ENCODE measurements at regions not wholly inside any gene's neighbourhood (a gene's known extent, or its start where the extent isn't known, plus 50 kb on each side); places are given as distances from the start of the nearest gene placed in this dataset.

DNA sequence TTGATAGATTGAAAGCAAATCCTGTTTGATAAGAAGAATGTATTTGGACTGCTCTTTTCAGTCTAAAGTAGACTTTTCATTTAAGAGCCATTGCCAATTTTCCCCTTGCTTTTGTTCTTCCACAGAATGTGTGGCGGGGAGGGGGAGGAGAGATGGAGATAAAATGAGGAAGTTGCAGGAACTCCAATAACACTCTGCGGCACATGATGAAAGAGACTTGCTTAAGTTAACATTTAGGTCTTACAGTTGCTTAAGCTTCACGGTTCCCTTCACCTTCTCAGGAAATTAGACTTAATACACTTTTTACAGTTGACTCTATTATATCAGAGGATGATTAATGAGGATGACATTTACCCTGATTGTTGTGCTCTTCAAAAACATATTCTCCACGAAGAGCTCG is 537.3 kb downstream of the TMTC2 start:
- H3K9ac ChIP-seq (ENCODE audit: low read depth in 1 of 3, low read length in 3 of 3): no peak overlapping the region
- H3K9me3 ChIP-seq (ENCODE audit: control insufficient read depth in 3 of 3, low read length in 3 of 3): no peaks in the 10 kb centered on the region
- no peaks in the 10 kb centered on the region for H3K36me3 ChIP-seq (ENCODE audit: control insufficient read depth in 3 of 3, insufficient read depth in 3 of 3, low read length in 3 of 3)
- no peaks in the 10 kb centered on the region for H3K4me1 ChIP-seq (ENCODE audit: control insufficient read depth in 3 of 3, insufficient read depth in 3 of 3, low read length in 3 of 3)
- H3K27me3 ChIP-seq (ENCODE audit: control insufficient read depth in 3 of 3, insufficient read depth in 3 of 3, low read length in 3 of 3): no peaks in the 10 kb centered on the region
- no peak overlapping the region for H3K4me3 ChIP-seq (ENCODE audit: low read length in 3 of 3)
- H3K27ac ChIP-seq (ENCODE audit: low read depth, low read length): no peak overlapping the region

DNA sequence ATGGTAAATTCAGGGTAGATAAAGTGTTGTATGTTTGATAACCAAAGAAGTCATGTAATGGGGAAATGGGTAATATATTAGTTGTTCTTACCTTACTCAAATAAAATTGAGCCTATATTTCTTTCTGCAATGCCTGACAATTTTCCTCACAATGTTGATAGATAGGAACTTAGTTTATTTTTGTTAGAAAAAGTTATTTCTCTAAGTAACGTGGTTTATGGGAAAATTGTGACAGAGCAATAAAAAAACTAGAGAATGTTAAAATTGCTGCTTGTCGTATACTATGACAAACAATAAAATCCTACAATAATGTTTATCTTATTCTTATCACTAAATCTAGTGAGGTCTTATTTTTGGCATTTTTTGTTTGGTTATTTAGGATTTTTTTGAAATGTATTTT is 534.1 kb downstream of the TMTC2 start:
- Histone ChIP-seq H3K36me3 (ENCODE audit: control insufficient read depth in 3 of 3, insufficient read depth in 3 of 3, low read length in 3 of 3) (no peaks in the 10 kb centered on the region), H3K4me1 (ENCODE audit: control insufficient read depth in 3 of 3, insufficient read depth in 3 of 3, low read length in 3 of 3) (no peaks in the 10 kb centered on the region), H3K9me3 (ENCODE audit: control insufficient read depth in 3 of 3, low read length in 3 of 3) (no peaks in the 10 kb centered on the region), H3K9ac (ENCODE audit: low read depth in 1 of 3, low read length in 3 of 3) (no peak overlapping the region), H3K27me3 (ENCODE audit: control insufficient read depth in 3 of 3, insufficient read depth in 3 of 3, low read length in 3 of 3) (no peaks in the 10 kb centered on the region), H3K27ac (ENCODE audit: low read depth, low read length) (no peak overlapping the region), H3K4me3 (ENCODE audit: low read length in 3 of 3) (no peak overlapping the region)

DNA sequence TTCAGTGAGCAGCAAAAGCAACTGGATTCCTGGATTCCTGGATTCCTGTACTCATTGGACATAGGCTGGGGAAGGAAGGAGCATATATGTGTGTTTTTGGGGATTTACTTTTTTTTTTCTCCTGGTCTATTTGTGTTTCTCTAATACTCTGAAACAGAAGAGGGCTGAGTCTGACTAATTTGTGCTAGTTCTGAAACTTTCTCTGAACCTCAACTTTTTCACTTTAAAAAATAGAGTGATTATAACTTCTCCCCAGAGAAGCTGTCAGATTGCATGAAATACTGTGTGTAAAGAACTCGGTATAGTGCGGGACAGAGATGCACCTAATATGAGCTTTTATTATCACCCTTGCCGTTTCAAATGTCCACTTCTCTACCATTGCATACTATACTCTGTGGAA is 529.5 kb downstream of the TMTC2 start:
- Histone ChIP-seq H3K27ac (ENCODE audit: low read depth, low read length) (no peak overlapping the region), H3K27me3 (ENCODE audit: control insufficient read depth in 3 of 3, insufficient read depth in 3 of 3, low read length in 3 of 3) (no peaks in the 10 kb centered on the region), H3K4me3 (ENCODE audit: low read length in 3 of 3) (no peak overlapping the region), H3K9ac (ENCODE audit: low read depth in 1 of 3, low read length in 3 of 3) (no peak overlapping the region), H3K36me3 (ENCODE audit: control insufficient read depth in 3 of 3, insufficient read depth in 3 of 3, low read length in 3 of 3) (no peaks in the 10 kb centered on the region), H3K4me1 (ENCODE audit: control insufficient read depth in 3 of 3, insufficient read depth in 3 of 3, low read length in 3 of 3) (no peaks in the 10 kb centered on the region), H3K9me3 (ENCODE audit: control insufficient read depth in 3 of 3, low read length in 3 of 3) (no peaks in the 10 kb centered on the region)

DNA sequence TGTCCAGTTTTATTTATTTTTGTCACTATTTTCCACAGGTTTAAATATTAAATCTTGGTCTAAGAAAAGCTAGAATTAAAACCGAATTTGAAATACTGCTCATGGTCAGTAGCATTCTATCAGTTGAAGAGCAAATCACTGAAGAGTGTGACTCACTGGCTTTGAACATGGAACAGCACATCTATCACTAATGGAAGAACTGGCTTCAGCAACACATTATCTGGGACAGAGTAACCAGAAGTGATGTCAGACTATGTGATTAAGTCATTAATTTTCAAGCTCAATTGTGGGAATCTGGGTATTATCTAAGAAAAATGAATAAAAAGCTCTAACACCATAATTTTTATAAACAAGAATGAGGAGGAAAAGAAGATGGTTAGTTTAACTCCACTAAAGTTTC is 527.5 kb downstream of the TMTC2 start:
- Histone ChIP-seq H3K9me3 (ENCODE audit: control insufficient read depth in 3 of 3, low read length in 3 of 3) (no peaks in the 10 kb centered on the region), H3K4me1 (ENCODE audit: control insufficient read depth in 3 of 3, insufficient read depth in 3 of 3, low read length in 3 of 3) (no peaks in the 10 kb centered on the region), H3K27ac (ENCODE audit: low read depth, low read length) (no peak overlapping the region), H3K27me3 (ENCODE audit: control insufficient read depth in 3 of 3, insufficient read depth in 3 of 3, low read length in 3 of 3) (no peaks in the 10 kb centered on the region), H3K36me3 (ENCODE audit: control insufficient read depth in 3 of 3, insufficient read depth in 3 of 3, low read length in 3 of 3) (no peaks in the 10 kb centered on the region), H3K9ac (ENCODE audit: low read depth in 1 of 3, low read length in 3 of 3) (no peak overlapping the region), H3K4me3 (ENCODE audit: low read length in 3 of 3) (no peak overlapping the region)

DNA sequence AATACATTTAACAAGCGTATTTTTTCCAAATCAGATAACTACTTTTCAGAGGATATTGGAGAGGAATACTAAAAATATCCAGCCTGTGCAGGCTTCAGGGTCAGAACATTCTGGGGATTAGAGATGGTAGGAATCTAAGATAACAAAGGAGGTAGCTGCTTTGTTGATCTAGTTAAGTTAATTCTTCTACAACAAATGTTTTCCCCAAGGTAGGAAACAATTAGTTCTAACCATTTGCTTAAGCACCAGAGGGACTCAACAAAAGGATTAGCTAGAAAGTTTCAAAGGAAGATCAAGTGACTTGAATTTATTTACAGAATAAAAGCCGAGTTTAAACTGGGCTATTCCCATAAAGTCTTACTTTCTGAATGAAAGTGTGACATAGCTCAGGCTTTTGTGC is 524.2 kb downstream of the TMTC2 start:
- no peaks in the 10 kb centered on the region for H3K36me3 ChIP-seq (ENCODE audit: control insufficient read depth in 3 of 3, insufficient read depth in 3 of 3, low read length in 3 of 3)
- no peaks in the 10 kb centered on the region for H3K9me3 ChIP-seq (ENCODE audit: control insufficient read depth in 3 of 3, low read length in 3 of 3)
- H3K9ac ChIP-seq (ENCODE audit: low read depth in 1 of 3, low read length in 3 of 3): no peak overlapping the region
- H3K27me3 ChIP-seq (ENCODE audit: control insufficient read depth in 3 of 3, insufficient read depth in 3 of 3, low read length in 3 of 3): no peaks in the 10 kb centered on the region
- no peak overlapping the region for H3K4me3 ChIP-seq (ENCODE audit: low read length in 3 of 3)
- no peak overlapping the region for H3K27ac ChIP-seq (ENCODE audit: low read depth, low read length)
- no peaks in the 10 kb centered on the region for H3K4me1 ChIP-seq (ENCODE audit: control insufficient read depth in 3 of 3, insufficient read depth in 3 of 3, low read length in 3 of 3)

DNA sequence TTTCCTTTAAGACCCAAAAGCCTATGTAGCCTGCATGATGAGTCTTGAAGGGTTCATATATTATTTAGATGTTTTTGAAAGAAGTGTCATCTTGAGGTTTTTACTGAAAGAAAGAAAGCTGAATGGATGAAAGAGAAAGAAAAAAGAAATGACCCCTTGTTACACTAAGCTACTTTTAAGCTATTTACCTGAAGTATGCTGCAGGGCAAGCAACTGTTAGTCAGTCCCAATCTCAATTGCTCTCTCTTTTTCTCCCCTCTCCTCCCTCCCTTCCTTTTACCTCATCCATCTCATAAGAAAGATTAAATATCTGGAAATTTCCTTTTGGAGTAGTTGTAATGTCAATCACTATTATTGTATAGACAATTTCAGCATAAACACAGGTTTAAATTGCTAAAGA is 512.4 kb downstream of the TMTC2 start:
- H3K27me3 ChIP-seq (ENCODE audit: control insufficient read depth in 3 of 3, insufficient read depth in 3 of 3, low read length in 3 of 3): no peaks in the 10 kb centered on the region
- no peaks in the 10 kb centered on the region for H3K4me1 ChIP-seq (ENCODE audit: control insufficient read depth in 3 of 3, insufficient read depth in 3 of 3, low read length in 3 of 3)
- no peaks in the 10 kb centered on the region for H3K9me3 ChIP-seq (ENCODE audit: control insufficient read depth in 3 of 3, low read length in 3 of 3)
- no peak overlapping the region for H3K4me3 ChIP-seq (ENCODE audit: low read length in 3 of 3)
- no peaks in the 10 kb centered on the region for H3K36me3 ChIP-seq (ENCODE audit: control insufficient read depth in 3 of 3, insufficient read depth in 3 of 3, low read length in 3 of 3)
- no peak overlapping the region for H3K27ac ChIP-seq (ENCODE audit: low read depth, low read length)
- no peak overlapping the region for H3K9ac ChIP-seq (ENCODE audit: low read depth in 1 of 3, low read length in 3 of 3)

DNA sequence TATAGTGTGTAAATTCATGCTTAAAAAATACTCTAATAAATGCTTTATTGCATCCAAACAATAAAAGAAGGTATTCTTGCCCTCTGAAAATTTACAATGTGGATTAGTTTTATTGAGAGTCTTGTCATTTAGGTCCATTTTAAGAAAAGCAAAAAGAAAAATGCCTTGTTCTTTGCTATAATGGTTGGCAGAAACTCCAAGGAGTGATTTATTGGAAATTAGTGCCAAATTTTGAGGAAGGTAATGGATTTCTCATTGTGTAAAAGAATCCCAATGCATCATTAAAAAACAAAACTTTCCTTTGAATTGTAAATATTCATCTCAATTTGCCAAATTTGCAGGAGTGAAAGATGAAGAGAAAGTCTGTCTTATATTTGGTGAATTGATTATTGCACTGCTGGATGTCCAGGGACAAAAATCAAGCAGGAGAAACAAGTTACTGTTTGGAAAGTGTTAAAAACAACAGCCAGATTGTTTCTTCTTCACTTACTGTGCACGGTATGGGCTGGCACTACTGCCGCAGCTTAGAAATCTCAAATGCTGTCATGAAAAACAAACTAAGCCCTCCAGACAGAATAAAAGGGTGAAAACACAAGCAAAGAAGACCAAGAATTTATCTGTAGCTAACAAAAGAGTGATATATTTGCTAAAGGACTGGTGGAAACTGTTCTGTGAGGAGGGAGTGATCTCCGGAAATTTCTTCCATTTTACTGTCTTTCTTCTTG is 511.7 kb downstream of the TMTC2 start:
- Histone ChIP-seq H3K4me3 (ENCODE audit: low read length in 3 of 3) (no peak overlapping the region), H3K4me1 (ENCODE audit: control insufficient read depth in 3 of 3, insufficient read depth in 3 of 3, low read length in 3 of 3) (no peaks in the 10 kb centered on the region), H3K27me3 (ENCODE audit: control insufficient read depth in 3 of 3, insufficient read depth in 3 of 3, low read length in 3 of 3) (no peaks in the 10 kb centered on the region), H3K9ac (ENCODE audit: low read depth in 1 of 3, low read length in 3 of 3) (no peak overlapping the region), H3K9me3 (ENCODE audit: control insufficient read depth in 3 of 3, low read length in 3 of 3) (no peaks in the 10 kb centered on the region), H3K27ac (ENCODE audit: low read depth, low read length) (no peak overlapping the region), H3K36me3 (ENCODE audit: control insufficient read depth in 3 of 3, insufficient read depth in 3 of 3, low read length in 3 of 3) (no peaks in the 10 kb centered on the region)

DNA sequence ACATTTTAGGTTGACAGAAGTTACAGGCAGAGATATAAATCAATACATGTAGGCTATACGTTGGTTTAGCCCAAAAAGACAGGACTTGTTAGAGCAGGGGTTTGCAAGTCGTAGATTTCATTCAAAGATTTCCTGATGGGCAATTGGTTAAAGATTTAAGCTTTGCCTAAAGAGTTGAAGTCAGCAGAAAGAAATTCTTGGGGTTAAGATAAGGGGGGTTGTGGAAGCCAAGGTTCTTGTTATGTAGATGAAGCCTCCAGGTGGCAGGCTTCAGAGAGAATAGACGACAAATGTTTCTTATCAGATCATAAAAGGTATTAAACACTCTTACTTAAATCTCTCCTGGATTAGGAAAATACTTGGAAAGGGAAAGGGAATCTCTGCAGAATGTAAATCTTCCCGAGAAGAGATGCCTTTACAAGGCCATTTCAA is 510.8 kb downstream of the TMTC2 start:
- Histone ChIP-seq H3K9ac (ENCODE audit: low read depth in 1 of 3, low read length in 3 of 3) (no peak overlapping the region), H3K9me3 (ENCODE audit: control insufficient read depth in 3 of 3, low read length in 3 of 3) (no peaks in the 10 kb centered on the region), H3K27ac (ENCODE audit: low read depth, low read length) (no peak overlapping the region), H3K27me3 (ENCODE audit: control insufficient read depth in 3 of 3, insufficient read depth in 3 of 3, low read length in 3 of 3) (no peaks in the 10 kb centered on the region), H3K4me1 (ENCODE audit: control insufficient read depth in 3 of 3, insufficient read depth in 3 of 3, low read length in 3 of 3) (no peaks in the 10 kb centered on the region), H3K4me3 (ENCODE audit: low read length in 3 of 3) (no peak overlapping the region), H3K36me3 (ENCODE audit: control insufficient read depth in 3 of 3, insufficient read depth in 3 of 3, low read length in 3 of 3) (no peaks in the 10 kb centered on the region)

DNA sequence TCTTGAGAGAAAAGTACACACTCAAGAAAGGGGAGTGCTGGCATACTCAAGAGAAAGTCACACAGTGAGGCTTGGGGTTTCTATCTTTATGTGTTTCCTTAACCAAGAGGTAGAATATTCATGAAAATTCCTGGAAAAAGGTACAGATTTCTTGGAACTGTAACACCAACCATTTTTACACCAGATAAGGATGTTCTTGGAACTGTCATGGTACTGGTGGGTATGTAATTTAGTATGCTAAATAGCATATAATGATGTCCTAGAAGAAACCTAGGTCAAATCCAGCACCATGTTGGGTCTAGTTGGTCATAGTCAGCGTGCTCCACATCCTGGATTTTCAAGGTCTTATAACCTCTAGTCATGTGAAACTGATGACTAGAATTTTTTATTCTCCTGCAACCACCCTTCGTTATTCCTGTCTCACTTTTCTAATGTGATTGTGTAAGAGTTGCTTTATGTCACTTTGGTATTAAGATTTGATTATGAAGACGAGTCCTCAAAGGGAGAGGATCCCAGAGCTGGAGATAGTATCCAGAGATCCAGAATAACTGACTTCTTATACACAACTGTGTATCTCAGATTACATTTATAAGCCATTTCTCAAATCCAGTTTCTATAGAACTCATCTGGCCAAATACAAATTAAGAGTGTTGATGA is 510.1 kb downstream of the TMTC2 start:
- no peak overlapping the region for H3K4me3 ChIP-seq (ENCODE audit: low read length in 3 of 3)
- H3K36me3 ChIP-seq (ENCODE audit: control insufficient read depth in 3 of 3, insufficient read depth in 3 of 3, low read length in 3 of 3): no peaks in the 10 kb centered on the region
- no peak overlapping the region for H3K9ac ChIP-seq (ENCODE audit: low read depth in 1 of 3, low read length in 3 of 3)
- no peaks in the 10 kb centered on the region for H3K9me3 ChIP-seq (ENCODE audit: control insufficient read depth in 3 of 3, low read length in 3 of 3)
- no peak overlapping the region for H3K27ac ChIP-seq (ENCODE audit: low read depth, low read length)
- no peaks in the 10 kb centered on the region for H3K27me3 ChIP-seq (ENCODE audit: control insufficient read depth in 3 of 3, insufficient read depth in 3 of 3, low read length in 3 of 3)
- no peaks in the 10 kb centered on the region for H3K4me1 ChIP-seq (ENCODE audit: control insufficient read depth in 3 of 3, insufficient read depth in 3 of 3, low read length in 3 of 3)

DNA sequence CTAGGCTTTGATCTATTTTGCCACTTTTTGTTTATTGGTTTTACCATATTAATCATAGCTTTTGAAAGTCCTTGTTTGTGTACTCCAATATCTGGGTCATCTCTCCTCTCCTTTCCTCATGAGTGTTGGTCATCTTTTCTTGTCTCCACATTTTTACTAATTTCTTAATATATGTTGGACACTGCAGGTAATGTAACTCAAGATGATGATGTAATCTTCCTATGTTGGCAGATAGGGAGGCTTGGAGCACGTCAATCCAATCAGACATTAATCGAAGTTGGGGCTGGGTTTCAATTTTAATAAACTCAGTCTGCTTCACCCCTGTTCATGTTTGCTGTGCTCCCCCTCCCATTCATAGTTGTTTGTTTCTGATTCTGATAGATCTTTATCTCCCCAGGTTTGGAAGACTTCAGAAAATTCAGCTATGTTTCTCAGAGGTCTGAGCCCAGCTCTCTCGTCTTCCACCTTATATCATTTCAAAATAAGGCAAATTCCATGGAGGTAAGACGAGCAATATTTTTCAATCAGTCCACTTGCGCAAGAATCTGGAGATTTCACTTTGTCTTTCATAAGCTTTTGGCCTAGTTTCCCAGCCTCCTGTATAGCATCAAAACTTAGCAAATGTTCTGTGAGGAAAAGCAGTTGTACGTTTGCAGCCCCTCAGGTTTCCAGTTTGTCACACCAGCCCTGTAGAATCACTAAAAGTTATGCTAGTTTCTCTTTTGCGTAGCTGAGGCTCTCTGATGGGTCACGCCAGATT is 504.1 kb downstream of the TMTC2 start:
- no peak overlapping the region for H3K27ac ChIP-seq (ENCODE audit: low read depth, low read length)
- no peaks in the 10 kb centered on the region for H3K9me3 ChIP-seq (ENCODE audit: control insufficient read depth in 3 of 3, low read length in 3 of 3)
- H3K4me1 ChIP-seq (ENCODE audit: control insufficient read depth in 3 of 3, insufficient read depth in 3 of 3, low read length in 3 of 3): peaks cover 0 to 3% (median 0%) of the 10 kb centered on the region in 3 donors
- no peaks in the 10 kb centered on the region for H3K36me3 ChIP-seq (ENCODE audit: control insufficient read depth in 3 of 3, insufficient read depth in 3 of 3, low read length in 3 of 3)
- H3K4me3 ChIP-seq (ENCODE audit: low read length in 3 of 3): no peak overlapping the region
- H3K27me3 ChIP-seq (ENCODE audit: control insufficient read depth in 3 of 3, insufficient read depth in 3 of 3, low read length in 3 of 3): no peaks in the 10 kb centered on the region
- H3K9ac ChIP-seq (ENCODE audit: low read depth in 1 of 3, low read length in 3 of 3): no peak overlapping the region
